T follicular helper cell (primary cell): ENCODE measurements at regions not wholly inside any gene's neighbourhood (a gene's known extent, or its start where the extent isn't known, plus 50 kb on each side); places are given as distances from the start of the nearest gene placed in this dataset.

ENCODE experiments used
- DNase-seq: peaks from one replicate; pipeline ENCODE4 v3.0.0-alpha.2; 2020; ENCODE audit warnings: low read depth

DNA sequence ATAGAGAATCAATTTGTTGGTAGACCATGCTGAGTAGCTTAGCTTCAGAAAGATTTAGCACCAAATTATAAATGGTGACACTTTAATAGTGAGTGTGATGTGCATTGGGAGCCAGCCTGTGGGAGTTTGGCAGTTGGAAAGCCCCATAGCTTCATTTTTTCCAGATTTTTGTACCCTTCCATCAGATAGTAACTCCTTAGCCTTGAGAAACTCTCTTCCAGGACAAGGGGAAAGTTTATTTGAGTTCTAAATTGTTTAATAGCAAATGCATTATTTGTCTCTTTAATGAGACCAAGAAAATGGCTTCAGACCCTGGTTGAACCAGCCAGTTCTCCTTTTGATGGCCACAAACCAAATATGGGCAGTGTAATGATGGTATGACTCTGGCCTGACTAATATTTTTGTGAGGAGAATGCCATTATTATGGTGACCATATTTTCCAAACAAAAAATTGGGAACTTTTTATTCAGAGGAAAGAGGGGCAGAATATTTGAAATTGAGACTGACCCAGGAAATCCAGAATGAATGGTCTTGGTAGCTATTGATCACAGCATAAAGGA, 49.8 kb downstream of the PLCE1 start:
- no peak for DNase-seq

DNA sequence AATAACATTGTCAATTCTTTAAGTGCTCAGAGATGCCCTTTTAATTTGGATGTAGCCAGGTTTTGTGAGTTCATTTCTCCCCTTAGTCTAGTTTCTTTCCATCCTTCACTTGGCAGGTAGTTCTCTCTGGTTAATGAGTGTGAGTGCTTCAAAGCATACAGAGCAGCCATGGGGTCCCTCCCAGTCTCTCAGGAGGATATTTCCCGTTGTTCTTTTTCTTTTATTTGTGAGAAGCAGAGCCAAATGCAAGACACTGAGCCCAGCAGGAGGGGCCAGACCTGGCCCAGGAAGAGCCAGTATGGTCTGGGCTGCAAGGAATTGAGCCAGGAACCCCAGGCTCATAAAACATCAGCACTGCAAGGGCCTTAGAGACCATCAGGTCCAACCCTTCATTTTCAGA, 52.4 kb downstream of the PLCE1 start:
- DNase-seq: no peak

DNA sequence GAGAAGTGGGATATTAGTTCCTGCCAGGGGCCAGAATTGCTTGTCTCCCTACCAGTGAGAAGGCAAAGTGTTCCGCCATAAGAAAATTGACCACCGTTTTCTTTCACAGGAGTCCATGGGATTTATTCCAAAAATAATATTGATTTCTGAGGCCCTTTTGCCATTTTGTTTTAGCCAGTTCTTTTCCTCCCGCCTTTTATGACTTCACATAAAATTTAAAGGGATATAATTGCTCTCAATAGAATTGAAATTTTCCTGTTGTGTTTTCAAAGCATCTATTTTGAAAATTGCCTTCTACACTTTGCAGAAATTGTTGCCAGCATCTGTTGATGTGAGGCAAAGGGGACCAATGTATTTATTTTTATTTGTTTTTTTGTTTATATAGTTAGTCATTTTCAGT, 53.6 kb downstream of the PLCE1 start:
- no peak for DNase-seq

- no peak for DNase-seq
Observed at GRCh38 chr10:94049911-94050310, 56.2 kb downstream of the PLCE1 start.

DNA sequence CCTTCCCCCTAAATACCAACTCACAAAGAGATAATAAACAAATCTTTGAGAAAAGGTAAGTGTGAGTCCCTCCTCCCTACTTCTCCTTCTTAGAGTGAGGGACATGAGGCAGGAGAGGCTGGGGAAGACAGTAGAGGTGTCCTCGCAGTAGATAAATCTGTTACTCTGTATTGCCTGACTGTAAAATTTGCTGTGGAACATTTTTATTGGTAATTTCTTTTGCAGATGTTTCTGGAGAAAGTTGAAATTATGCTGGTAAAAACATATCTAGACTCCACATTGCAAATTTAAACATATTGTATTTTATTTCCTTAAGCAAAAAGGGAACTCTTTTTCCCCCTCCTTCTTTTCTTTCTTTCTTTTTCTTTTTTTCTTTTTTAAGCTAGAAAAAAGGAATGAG, 58.5 kb downstream of the PLCE1 start:
- no peak for DNase-seq

GRCh38 chr10:94052866-94053791, 59.4 kb downstream of the PLCE1 start:
- DNase-seq: no peak

DNA sequence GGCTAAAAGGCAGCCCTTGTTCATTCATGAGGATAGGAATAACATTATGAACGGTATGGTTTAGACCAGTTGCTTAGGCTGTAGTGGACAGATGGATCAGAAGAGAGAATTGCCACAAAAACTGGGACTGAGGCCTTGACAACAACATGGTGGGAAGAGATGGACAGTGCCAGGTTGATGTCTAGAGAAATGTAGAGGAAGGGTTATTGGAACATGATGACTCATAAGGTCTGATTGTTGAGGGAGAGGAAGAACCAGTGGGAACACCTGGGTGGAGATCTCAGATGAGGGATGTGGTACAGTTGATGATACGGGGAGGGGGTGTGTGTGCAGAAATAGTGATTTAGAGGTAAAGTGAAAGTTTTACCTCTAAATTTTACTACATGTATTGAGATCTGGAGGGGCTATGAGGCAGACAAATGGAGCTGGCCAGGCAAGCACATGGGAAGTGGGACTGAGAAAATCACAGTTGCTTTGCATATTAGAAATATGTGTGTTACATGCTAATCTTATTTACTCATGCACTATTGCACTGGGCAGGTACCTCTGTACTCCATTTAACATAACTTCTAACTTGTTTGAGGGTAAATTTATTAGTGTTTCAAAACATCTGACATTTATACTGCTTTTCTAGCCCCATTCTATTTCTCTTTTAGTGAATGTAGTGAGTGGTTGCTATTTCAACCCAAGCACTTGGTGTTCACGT, 65.6 kb downstream of the PLCE1 start:
- no peak for DNase-seq

- no peak for DNase-seq
Observed at GRCh38 chr10:94061026-94061425, 67.3 kb downstream of the PLCE1 start.

GRCh38 chr10:94062611-94063010, 68.9 kb downstream of the PLCE1 start:
- DNase-seq: no peak

- no peak for DNase-seq
Observed at GRCh38 chr10:94065362-94065761, 71.6 kb downstream of the PLCE1 start.

GRCh38 chr10:94065787-94066186, 72.1 kb downstream of the PLCE1 start:
- DNase-seq: no peak

GRCh38 chr10:94066411-94066810, 72.7 kb downstream of the PLCE1 start:
- DNase-seq: no peak

- DNase-seq: no peak
Observed at GRCh38 chr10:94069884-94070283, 76.2 kb downstream of the PLCE1 start.

DNA sequence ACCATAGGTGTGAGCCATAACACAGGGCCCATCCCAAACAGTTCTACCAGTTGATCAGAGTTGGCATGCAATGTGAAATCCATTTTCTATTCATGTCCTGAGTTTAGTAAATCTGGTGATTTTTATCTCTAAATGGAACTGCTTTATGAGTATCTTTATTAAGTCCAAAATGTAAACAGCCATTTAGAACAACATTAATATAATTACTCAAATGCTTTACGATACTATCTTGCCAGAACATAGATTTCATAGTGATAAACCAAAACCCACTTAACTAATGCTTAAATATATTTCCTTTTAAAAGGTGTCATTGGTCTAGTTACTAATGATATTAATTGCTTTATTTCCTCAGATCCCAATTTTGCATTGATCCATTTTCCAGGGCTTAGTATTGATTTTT, 80.7 kb downstream of the PLCE1 start:
- no peak for DNase-seq

- DNase-seq: no peak
Observed at GRCh38 chr10:94075506-94075905, 81.8 kb downstream of the PLCE1 start.

DNA sequence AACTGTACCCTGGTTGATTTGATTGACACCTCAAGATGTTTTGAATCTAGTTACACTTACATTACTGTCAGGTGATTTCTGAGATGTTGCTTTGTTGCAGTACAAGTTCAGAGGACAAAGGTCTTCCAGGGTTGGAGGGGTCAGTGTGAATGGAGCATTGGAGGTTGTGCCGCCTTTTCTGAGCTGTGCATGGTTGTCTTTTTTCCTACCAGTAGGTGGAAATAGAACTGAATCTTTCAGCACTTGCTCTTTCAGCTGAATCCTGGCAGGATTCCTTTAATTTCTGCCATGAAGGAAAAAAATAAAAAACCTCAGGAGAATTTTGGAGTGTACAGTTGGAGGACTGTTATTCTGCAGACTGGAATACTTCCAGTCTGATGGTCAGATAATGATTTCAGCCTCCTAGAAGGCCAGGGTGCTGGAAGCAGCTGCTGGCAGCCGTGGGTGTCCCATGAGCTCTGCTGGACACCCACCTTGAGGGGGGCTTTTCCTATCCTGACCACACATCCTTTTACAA, 82.7 kb downstream of the PLCE1 start:
- no peak for DNase-seq

DNA sequence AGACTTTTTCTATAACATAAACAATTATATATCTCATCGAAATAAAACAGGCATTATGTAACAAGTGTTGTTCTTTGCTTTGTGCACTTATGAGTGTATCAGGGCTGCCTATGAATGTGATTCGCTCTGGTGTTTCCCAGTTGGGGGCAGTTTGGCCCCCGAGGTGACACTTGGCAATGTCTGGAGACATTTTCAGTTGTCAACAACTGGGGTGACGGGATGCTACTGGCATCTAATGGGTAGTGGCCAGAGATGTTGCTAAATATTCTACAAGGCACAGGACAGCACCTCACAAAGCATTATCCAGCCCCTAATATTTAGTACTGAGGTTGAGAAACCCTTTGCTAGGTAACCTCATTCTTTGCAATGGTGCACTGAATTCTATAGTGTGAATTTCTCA, 83.3 kb downstream of the PLCE1 start:
- no peak for DNase-seq

- no peak for DNase-seq
Observed at GRCh38 chr10:94080108-94080507, 86.4 kb downstream of the PLCE1 start.

- DNase-seq: no peak
Observed at GRCh38 chr10:94083662-94084265, 90.0 kb downstream of the PLCE1 start.

- no peak for DNase-seq
Observed at GRCh38 chr10:94084344-94084743, 90.6 kb downstream of the PLCE1 start.

DNA sequence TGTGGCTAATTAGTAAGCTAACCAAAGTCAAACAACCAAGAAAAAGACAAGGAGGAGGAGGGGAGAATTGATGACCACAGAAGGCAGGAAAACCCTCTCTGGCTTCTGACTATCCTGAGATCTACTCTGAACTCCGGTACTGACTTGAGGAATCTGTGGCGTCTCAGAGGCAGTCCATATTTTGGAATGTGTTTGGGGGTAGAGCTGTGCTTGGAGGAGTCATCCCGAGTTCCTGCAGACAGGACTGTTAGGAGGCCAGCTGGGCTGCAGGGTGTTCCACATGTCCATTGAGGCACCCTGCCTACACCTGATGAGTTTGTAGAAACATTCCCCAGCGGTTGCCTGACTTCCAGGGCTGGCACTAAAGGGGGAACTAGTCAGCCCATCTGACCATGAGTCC, 91.6 kb downstream of the PLCE1 start:
- no peak for DNase-seq

DNA sequence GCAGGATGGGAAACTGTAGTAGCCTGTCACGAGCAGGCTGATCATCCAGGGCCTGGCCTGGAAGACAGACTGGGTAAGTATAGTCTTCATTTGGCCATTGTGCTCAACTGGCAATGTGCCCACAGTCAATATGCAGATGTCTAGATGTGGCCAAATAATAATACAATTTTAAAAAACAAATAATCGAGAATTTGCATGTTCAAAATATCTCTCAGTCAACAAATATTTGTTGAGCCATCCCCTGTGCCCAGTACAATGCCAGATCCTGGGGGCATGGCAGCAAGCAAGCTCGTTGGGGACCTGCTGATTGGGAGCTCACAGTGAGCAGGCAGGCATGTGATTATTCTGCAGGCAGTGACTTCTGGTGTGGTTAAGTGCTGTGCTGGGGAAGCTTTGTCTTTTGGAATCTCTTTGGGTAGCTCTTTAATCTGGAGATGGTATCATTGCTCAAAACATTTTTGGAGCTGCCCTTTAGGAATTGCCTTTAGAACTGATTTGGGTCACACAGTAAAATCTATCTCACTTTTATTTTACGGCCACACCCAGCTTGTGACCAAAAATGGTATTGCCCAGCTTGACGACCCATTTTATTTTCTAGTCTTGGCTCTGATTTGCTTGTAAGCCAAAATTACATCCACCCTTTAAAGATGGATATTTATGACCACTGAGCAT, 92.2 kb downstream of the PLCE1 start:
- DNase-seq: no peak
